ENCODE measurements at regions not wholly inside any gene's neighbourhood (a gene's known extent, or its start where the extent isn't known, plus 50 kb on each side); places are given as distances from the start of the nearest gene placed in this dataset.
"Not testable (repeated sequence)": the region's sequence is repeated elsewhere in the genome, so short reads cannot be mapped to it uniquely, and the experiment has no call there.

GRCh38 chr4:118410138-118410537 is 57.3 kb upstream of the PRSS12 start:
- DNase-seq, result no peak

- DNase-seq, result no peak
Observed at GRCh38 chr4:118417325-118417724, 64.5 kb upstream of the PRSS12 start.

- not testable (repeated sequence) for DNase-seq
Observed at GRCh38 chr4:118417800-118418199, 65.0 kb upstream of the PRSS12 start.

- DNase-seq, result not testable (repeated sequence)
Observed at GRCh38 chr4:118418396-118418795, 65.6 kb upstream of the PRSS12 start.

GRCh38 chr4:118419626-118420025 is 66.8 kb upstream of the PRSS12 start:
- DNase-seq, result not testable (repeated sequence)

GRCh38 chr4:118424062-118424461 is 71.3 kb upstream of the PRSS12 start:
- DNase-seq, result not testable (repeated sequence)

GRCh38 chr4:118428881-118429280 is 76.1 kb upstream of the PRSS12 start:
- DNase-seq, result not testable (repeated sequence)

- not testable (repeated sequence) for DNase-seq
Observed at GRCh38 chr4:118432359-118432758, 79.6 kb upstream of the PRSS12 start.

- DNase-seq, result not testable (repeated sequence)
Observed at GRCh38 chr4:118433612-118434375, 81.0 kb upstream of the PRSS12 start.

GRCh38 chr4:118435415-118435814 is 82.6 kb upstream of the PRSS12 start:
- DNase-seq, result not testable (repeated sequence)

- not testable (repeated sequence) for DNase-seq
Observed at GRCh38 chr4:118442115-118442837, 89.5 kb upstream of the PRSS12 start.

GRCh38 chr4:118447397-118447796 is 94.6 kb upstream of the PRSS12 start:
- not testable (repeated sequence) for DNase-seq

- DNase-seq, result not testable (repeated sequence)
Observed at GRCh38 chr4:118454857-118455256, 102.1 kb upstream of the PRSS12 start.

GRCh38 chr4:118461435-118461834 is 108.6 kb upstream of the PRSS12 start:
- not testable (repeated sequence) for DNase-seq

GRCh38 chr4:118465831-118466230 is 113.0 kb upstream of the PRSS12 start:
- DNase-seq, result not testable (repeated sequence)

- DNase-seq, result not testable (repeated sequence)
Observed at GRCh38 chr4:118474001-118474626, 121.3 kb upstream of the PRSS12 start.

GRCh38 chr4:118474771-118475170 is 122.0 kb upstream of the PRSS12 start:
- not testable (repeated sequence) for DNase-seq

- not testable (repeated sequence) for DNase-seq
Observed at GRCh38 chr4:118475901-118476300, 123.1 kb upstream of the PRSS12 start.

GRCh38 chr4:118477826-118478225 is 125.0 kb upstream of the PRSS12 start:
- not testable (repeated sequence) for DNase-seq

GRCh38 chr4:118485801-118486314 is 133.1 kb upstream of the PRSS12 start:
- not testable (repeated sequence) for DNase-seq

- not testable (repeated sequence) for DNase-seq
Observed at GRCh38 chr4:118492963-118493362, 140.2 kb upstream of the PRSS12 start.

- DNase-seq, result not testable (repeated sequence)
Observed at GRCh38 chr4:118494437-118494836, 141.6 kb upstream of the PRSS12 start.

- not testable (repeated sequence) for DNase-seq
Observed at GRCh38 chr4:118502967-118503366, 150.2 kb upstream of the PRSS12 start.
